Right renal pelvis (tissue), 4 donors: ENCODE measurements at regions not wholly inside any gene's neighbourhood (a gene's known extent, or its start where the extent isn't known, plus 50 kb on each side); places are given as distances from the start of the nearest gene placed in this dataset.

Experiments
- DNase-seq, 4 donors: peaks; one replicate each; pipeline ENCODE4 v3.0.0-alpha.2; 2013; ENCODE audit warnings: low read depth in 4 of 4, low spot score in 3 of 4, missing footprints in 1 of 4

GRCh38 chr6:54056105-54056504 lies 55.1 kb upstream of the MLIP start:
- DNase-seq = no peak

GRCh38 chr6:54057058-54057457 lies 54.2 kb upstream of the MLIP start:
- no peak for DNase-seq

- no peak for DNase-seq
These were observed 53.0 kb upstream of the MLIP start for GRCh38 chr6:54058236-54058635.

GRCh38 chr6:54059683-54060082 lies 51.6 kb upstream of the MLIP start:
- DNase-seq = no peak

- no peak for DNase-seq
These were observed 51.0 kb upstream of the MLIP start for GRCh38 chr6:54060286-54060685.
